DND-41 (cell line): ENCODE measurements at regions not wholly inside any gene's neighbourhood (a gene's known extent, or its start where the extent isn't known, plus 50 kb on each side); places are given as distances from the start of the nearest gene placed in this dataset.
"Not testable (repeated sequence)": the region's sequence is repeated elsewhere in the genome, so short reads cannot be mapped to it uniquely, and the experiment has no call there.

Experiments
- ATAC-seq: fragments of 200-7000 bp; cut with Tn5 transposase; 3 replicates; pipeline ENCODE4 v1.9.1; 2021; ENCODE audit warnings: low read depth; ENCODE audit not compliant: insufficient read depth
- DNase-seq: peaks from one replicate; pipeline ENCODE4 v3.0.0-alpha.2; 2020
- H2AFZ ChIP-seq: 2 replicates; pipeline ENCODE4 v1.6.0; 2012; ENCODE audit warnings: low read depth, low read length
- H3K27ac ChIP-seq: 2 replicates; pipeline ENCODE4 v1.5.1; 2012; ENCODE audit warnings: low read length, inconsistent platforms
- H3K27me3 ChIP-seq: fragments of 200-600 bp; sonication (generic); 2 replicates; pipeline ENCODE4 v1.6.0; 2012; ENCODE audit warnings: low read length, mild to moderate bottlenecking, inconsistent platforms; ENCODE audit not compliant: insufficient read depth, poor library complexity
- H3K36me3 ChIP-seq: 2 replicates; pipeline ENCODE4 v1.5.1; 2012; ENCODE audit warnings: low read length, inconsistent platforms; ENCODE audit not compliant: insufficient read depth
- H3K4me1 ChIP-seq: 2 replicates; pipeline ENCODE4 v1.5.1; 2012; ENCODE audit warnings: mild to moderate bottlenecking, low read length; ENCODE audit not compliant: insufficient read depth
- H3K4me2 ChIP-seq: 2 replicates; pipeline ENCODE4 v1.6.0; 2012; ENCODE audit warnings: mild to moderate bottlenecking, moderate library complexity, low read length, inconsistent platforms; ENCODE audit not compliant: insufficient read depth
- H3K4me3 ChIP-seq, 2 experiments: fragments of 200-600 bp in 1 of 2; shearing (Covaris generic) in 1 of 2; 2 replicates each; pipeline ENCODE4 v1.5.1; 2012 to 2016; ENCODE audit warnings: inconsistent platforms in 2 of 2, low read length in 2 of 2, mild to moderate bottlenecking in 2 of 2, low read depth in 1 of 2, moderate library complexity in 1 of 2
- H3K79me2 ChIP-seq: 2 replicates; pipeline ENCODE4 v1.6.0; 2012; ENCODE audit warnings: low read length, inconsistent platforms; ENCODE audit not compliant: insufficient read depth
- H3K9ac ChIP-seq: 2 replicates; pipeline ENCODE4 v1.6.0; 2012; ENCODE audit warnings: low read depth, mild to moderate bottlenecking, inconsistent platforms, low read length, moderate library complexity
- H3K9me3 ChIP-seq: 2 replicates; pipeline ENCODE4 v1.5.1; 2012; ENCODE audit warnings: low read length, moderate library complexity, mild to moderate bottlenecking, inconsistent platforms; ENCODE audit not compliant: insufficient read depth, severe bottlenecking
- H4K20me1 ChIP-seq: 2 replicates; pipeline ENCODE4 v1.6.0; 2012; ENCODE audit warnings: low read length; ENCODE audit not compliant: insufficient read depth
- CTCF ChIP-seq: IDR thresholded peaks from 2 replicates; pipeline ENCODE4 v1.5.1; 2012; ENCODE audit warnings: borderline replicate concordance, low read length, moderate library complexity, mild to moderate bottlenecking; ENCODE audit not compliant: poor library complexity, severe bottlenecking; ENCODE audit errors: extremely low read depth
- EZH2 ChIP-seq: IDR thresholded peaks from 3 replicates; pipeline ENCODE4 v1.6.1; 2012; ENCODE audit warnings: borderline replicate concordance, low read depth, mild to moderate bottlenecking, moderate library complexity, low read length, inconsistent platforms; ENCODE audit not compliant: severe bottlenecking

DNA sequence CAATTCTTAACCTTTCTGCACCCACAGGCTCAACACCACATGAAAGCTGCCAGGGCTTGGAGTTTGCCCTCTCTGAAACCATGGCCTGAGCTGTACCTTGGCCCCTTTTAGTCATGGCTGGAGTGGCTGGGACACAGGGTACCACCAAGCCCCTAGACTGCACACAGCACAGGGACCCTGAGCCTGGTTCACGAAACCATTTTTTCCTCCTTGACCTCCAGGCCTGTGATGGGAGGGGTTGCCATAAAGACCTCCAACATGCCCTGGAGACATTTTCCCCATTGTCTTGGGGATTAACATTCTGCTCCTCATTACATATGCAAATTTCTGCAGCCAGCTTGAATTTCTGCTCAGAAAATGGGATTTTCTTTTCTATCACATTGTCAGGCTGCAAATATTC, 113.4 kb downstream of the XPNPEP1 start:
- not testable (repeated sequence) for H4K20me1 ChIP-seq, H3K36me3 ChIP-seq, H3K27me3 ChIP-seq, H3K9ac ChIP-seq, H3K4me1 ChIP-seq, H2AFZ ChIP-seq, ATAC-seq, H3K4me3 ChIP-seq, H3K9me3 ChIP-seq, H3K27ac ChIP-seq, H3K79me2 ChIP-seq, H3K4me2 ChIP-seq, DNase-seq

- H3K9me3 ChIP-seq, H3K4me3 ChIP-seq, H3K79me2 ChIP-seq, ATAC-seq, H4K20me1 ChIP-seq, H3K9ac ChIP-seq, H3K4me2 ChIP-seq, H3K27me3 ChIP-seq, H3K36me3 ChIP-seq, DNase-seq, H2AFZ ChIP-seq, H3K4me1 ChIP-seq, H3K27ac ChIP-seq: not testable (repeated sequence)
Observed at GRCh38 chr10:109801191-109801590, 122.1 kb downstream of the XPNPEP1 start.

DNA sequence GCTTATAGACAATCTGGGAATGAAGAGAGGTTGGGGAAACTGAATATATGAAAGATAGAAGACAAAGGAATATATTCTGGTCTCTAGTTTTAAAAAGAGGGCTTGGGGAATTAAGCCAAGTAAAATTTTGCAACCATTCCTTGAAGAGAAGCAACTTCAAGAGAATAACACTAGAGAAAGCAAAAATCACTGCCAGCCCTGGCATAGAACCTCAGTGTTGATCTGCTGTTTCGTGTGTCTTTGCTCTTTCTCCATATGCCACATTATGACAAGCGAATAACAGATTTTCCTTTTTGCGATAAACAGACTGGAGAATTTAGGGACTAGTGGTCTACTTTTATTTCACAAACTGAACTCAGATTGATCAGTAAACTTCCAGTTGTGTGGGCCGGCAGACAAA, 132.7 kb downstream of the XPNPEP1 start:
- H3K9me3 ChIP-seq, result no peaks in the 10 kb centered on the region

DNA sequence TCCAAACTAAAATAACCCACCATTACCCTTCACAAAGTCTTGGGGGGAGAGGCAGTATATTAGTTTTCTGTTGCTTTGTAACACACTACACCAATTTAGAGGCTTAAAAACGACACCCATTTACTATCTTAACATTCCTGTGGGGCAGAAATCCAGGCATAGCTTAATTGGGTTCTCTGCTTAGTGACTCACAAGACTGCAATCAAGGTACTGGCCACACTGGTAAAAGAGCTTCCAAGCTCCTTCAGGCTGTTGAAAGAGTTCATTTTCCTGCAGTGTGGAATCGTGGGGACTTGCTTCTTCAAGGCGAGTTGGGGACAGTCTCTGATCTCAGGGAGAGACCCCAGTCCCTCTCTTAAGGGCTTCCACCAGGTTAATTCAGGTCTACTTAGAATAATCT, 139.1 kb downstream of the XPNPEP1 start:
- no peak overlapping the region for H3K4me2 ChIP-seq
- no peak for TF ChIP-seq EZH2
- no peak for TF ChIP-seq CTCF
- no peaks in the 10 kb centered on the region for H3K4me1 ChIP-seq
- H3K4me3 ChIP-seq, result no peak overlapping the region
- H3K79me2 ChIP-seq, result no peaks in the 10 kb centered on the region
- H3K9ac ChIP-seq, result no peak overlapping the region
- H3K27ac ChIP-seq, result no peak overlapping the region
- no peak for ATAC-seq
- H2AFZ ChIP-seq, result no peak overlapping the region
- H3K27me3 ChIP-seq, result no peaks in the 10 kb centered on the region
- no peak for DNase-seq
- H3K36me3 ChIP-seq, result no peaks in the 10 kb centered on the region
- no peaks in the 10 kb centered on the region for H4K20me1 ChIP-seq
- H3K9me3 ChIP-seq, result no peaks in the 10 kb centered on the region

More for the DNA sequence above, 132.7 kb downstream of the XPNPEP1 start:
- TF ChIP-seq EZH2 (no peak), CTCF (no peak)
- no peak overlapping the region for H3K4me2 ChIP-seq
- no peak overlapping the region for H2AFZ ChIP-seq
- ATAC-seq, result no peak
- no peak for DNase-seq
- no peaks in the 10 kb centered on the region for H3K36me3 ChIP-seq
- no peak overlapping the region for H3K4me3 ChIP-seq
- H3K79me2 ChIP-seq, result no peaks in the 10 kb centered on the region
- no peak overlapping the region for H3K9ac ChIP-seq
- H3K27me3 ChIP-seq, result no peaks in the 10 kb centered on the region
- H4K20me1 ChIP-seq, result no peaks in the 10 kb centered on the region
- no peaks in the 10 kb centered on the region for H3K4me1 ChIP-seq
- H3K27ac ChIP-seq, result no peak overlapping the region

DNA sequence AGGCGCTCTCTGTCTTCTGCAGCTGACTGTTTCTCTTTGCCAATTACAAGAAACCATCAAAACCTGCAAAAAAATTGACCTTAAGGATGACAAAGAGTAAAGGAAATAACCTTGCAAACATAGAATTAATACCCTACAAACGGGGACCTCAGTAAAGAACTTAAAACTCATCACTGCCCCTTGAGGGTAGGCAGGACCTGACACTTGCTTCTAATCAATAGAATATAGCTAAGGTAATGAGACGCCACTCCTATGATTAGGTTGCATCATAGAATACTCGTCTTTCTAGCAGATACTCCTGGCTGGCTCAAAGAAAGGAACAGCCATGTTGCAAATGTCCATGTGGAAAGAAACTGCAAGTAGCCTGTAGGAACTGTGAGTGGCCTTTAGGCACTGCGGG, 140.0 kb downstream of the XPNPEP1 start:
- Histone ChIP-seq H2AFZ (no peak overlapping the region), H3K36me3 (no peaks in the 10 kb centered on the region), H3K27me3 (no peaks in the 10 kb centered on the region), H3K4me2 (no peak overlapping the region), H3K4me1 (no peaks in the 10 kb centered on the region), H3K9me3 (no peaks in the 10 kb centered on the region), H3K27ac (no peak overlapping the region), H3K79me2 (no peaks in the 10 kb centered on the region), H4K20me1 (no peaks in the 10 kb centered on the region), H3K9ac (no peak overlapping the region), H3K4me3 (no peak overlapping the region)
- ATAC-seq (no peak), DNase-seq (no peak)
- TF ChIP-seq EZH2 (no peak), CTCF (no peak)
